Mucosa of gallbladder (tissue), 1 donor: ENCODE measurements at regions not wholly inside any gene's neighbourhood (a gene's known extent, or its start where the extent isn't known, plus 50 kb on each side); places are given as distances from the start of the nearest gene placed in this dataset.
A peak's percentile ranks its signal among the peaks of the same experiment; 100 is the strongest.
"Not testable (repeated sequence)": the region's sequence is repeated elsewhere in the genome, so short reads cannot be mapped to it uniquely, and the experiment has no call there.

Experiments
- DNase-seq: peaks from one replicate; pipeline ENCODE4 v3.0.0-alpha.2; 2020; ENCODE audit warnings: low spot score
- donor health status: DM: no; HTN: no; CAD: no.

- DNase-seq, result no peak
Observed at GRCh38 chr9:117649126-117649525, 55.1 kb upstream of the TLR4 start.

GRCh38 chr9:117644932-117645636 is 59.1 kb upstream of the TLR4 start:
- DNase-seq, result no peak

GRCh38 chr9:117644133-117644931 is 59.9 kb upstream of the TLR4 start:
- peak; percentile 65 for DNase-seq

GRCh38 chr9:117643288-117643654 is 60.9 kb upstream of the TLR4 start:
- no peak for DNase-seq

GRCh38 chr9:117642571-117643287 is 61.5 kb upstream of the TLR4 start:
- DNase-seq, result not testable (repeated sequence)

- no peak for DNase-seq
Observed at GRCh38 chr9:117636681-117637080, 67.5 kb upstream of the TLR4 start.

GRCh38 chr9:117625154-117625553 is 79.0 kb upstream of the TLR4 start:
- DNase-seq, result no peak

- no peak for DNase-seq
Observed at GRCh38 chr9:117624106-117624505, 80.1 kb upstream of the TLR4 start.

GRCh38 chr9:117622347-117622746 is 81.9 kb upstream of the TLR4 start:
- no peak for DNase-seq

- no peak for DNase-seq
Observed at GRCh38 chr9:117616431-117616831, 87.8 kb upstream of the TLR4 start.

- no peak for DNase-seq
Observed at GRCh38 chr9:117612317-117612716, 91.9 kb upstream of the TLR4 start.

- no peak for DNase-seq
Observed at GRCh38 chr9:117597977-117598376, 106.2 kb upstream of the TLR4 start.

GRCh38 chr9:117596678-117597077 is 107.5 kb upstream of the TLR4 start:
- no peak for DNase-seq

- DNase-seq, result no peak
Observed at GRCh38 chr9:117595650-117596049, 108.6 kb upstream of the TLR4 start.

- no peak for DNase-seq
Observed at GRCh38 chr9:117587263-117587662, 116.9 kb upstream of the TLR4 start.

GRCh38 chr9:117574099-117574498 is 130.1 kb upstream of the TLR4 start:
- no peak for DNase-seq

- no peak for DNase-seq
Observed at GRCh38 chr9:117564839-117565238, 139.4 kb upstream of the TLR4 start.

GRCh38 chr9:117561761-117562160 is 142.4 kb upstream of the TLR4 start:
- DNase-seq, result no peak

- DNase-seq, result peak; percentile 62
Observed at GRCh38 chr9:117555964-117556629, 141.2 kb upstream of the ASTN2 start.

- no peak for DNase-seq
Observed at GRCh38 chr9:117552811-117553210, 138.0 kb upstream of the ASTN2 start.

- DNase-seq, result no peak
Observed at GRCh38 chr9:117551171-117551570, 136.3 kb upstream of the ASTN2 start.

GRCh38 chr9:117549444-117549843 is 134.6 kb upstream of the ASTN2 start:
- no peak for DNase-seq
